Right cardiac atrium (tissue), 5 donors: ENCODE measurements at regions not wholly inside any gene's neighbourhood (a gene's known extent, or its start where the extent isn't known, plus 50 kb on each side); places are given as distances from the start of the nearest gene placed in this dataset.

Experiments
- ATAC-seq, 2 donors: fragments of 200-7000 bp; cut with Tn5 transposase; one replicate each; pipeline versions ENCODE4 v1.8.0 to v1.9.1; 2020; ENCODE audit warnings: moderate library complexity in 2 of 2, mild to moderate bottlenecking in 1 of 2
- DNase-seq, 3 donors: peaks; one replicate each; pipeline ENCODE4 v3.0.0-alpha.2; 2020
- H3K27ac ChIP-seq: one replicate; pipeline ENCODE4 v1.5.1; 2013; ENCODE audit warnings: mild to moderate bottlenecking, low read length, control low read depth, moderate library complexity
- H3K27me3 ChIP-seq: one replicate; pipeline ENCODE4 v1.6.1; 2013; ENCODE audit not compliant: control insufficient read depth, insufficient read depth
- H3K4me1 ChIP-seq: one replicate; pipeline ENCODE4 v1.6.1; 2013; ENCODE audit warnings: low read length; ENCODE audit not compliant: control insufficient read depth, insufficient read depth
- H3K4me3 ChIP-seq: one replicate; pipeline ENCODE4 v1.5.1; 2013; ENCODE audit warnings: low read length, control low read depth
- H3K9me3 ChIP-seq: one replicate; pipeline ENCODE4 v1.6.1; 2013; ENCODE audit warnings: low read length; ENCODE audit not compliant: control insufficient read depth
- WGBS: extraction: QIAGEN DNeasy Blood & Tissue Kit; methylation state at CpG from one replicate; pipeline ENCODE4 v1.1.7; 2013; 5-methylcytosine and 5-hydroxymethylcytosine counted together
- intact Hi-C, 4 donors: fragments of 100-400 bp; cut with DNase I; formaldehyde crosslinking; loops; one replicate each; pipeline versions ENCODE4 v1.11.0 to v1.14.0; 2022 to 2023
- donor health status: healthy with polysubstance abuse.
- donor health status: DM: no; HTN: yes; CAD: no.
- donor health status: DM: no; HTN: no; CAD: no.
- donor health status: DM: no; HTN: yes; CAD: no; lungs with severe emphysema.
- donor health status: DM: yes; HTN: yes; CAD: no.

DNA sequence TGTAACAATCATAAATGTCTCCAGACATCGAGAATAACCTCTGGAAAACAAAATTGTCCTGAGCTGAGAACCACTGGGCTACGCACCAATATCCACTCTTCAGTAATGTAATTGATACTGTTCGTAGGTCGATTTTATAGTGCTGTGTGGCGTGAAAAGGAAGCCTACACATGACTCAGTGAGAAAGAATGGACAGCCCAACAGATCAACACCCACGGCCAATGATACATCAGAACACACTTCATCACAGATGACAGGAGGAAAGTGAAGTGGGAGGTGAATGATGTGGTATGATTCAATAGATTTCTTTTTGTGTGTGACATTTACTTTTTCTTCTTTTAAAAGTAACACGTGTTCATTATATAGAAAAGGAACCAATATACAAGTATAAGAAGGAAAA, 93.5 kb downstream of the RPS12 start:
- DNase-seq (no peak), ATAC-seq (no peak)
- intact Hi-C loops: no loop called here
- H3K27me3 ChIP-seq: no peaks in the 10 kb centered on the region
- WGBS: 69% methylated on average over 7 of the region's 7 CpGs
- no peak overlapping the region for H3K4me3 ChIP-seq
- H3K27ac ChIP-seq: no peak overlapping the region
- no peaks in the 10 kb centered on the region for H3K4me1 ChIP-seq
- no peaks in the 10 kb centered on the region for H3K9me3 ChIP-seq

DNA sequence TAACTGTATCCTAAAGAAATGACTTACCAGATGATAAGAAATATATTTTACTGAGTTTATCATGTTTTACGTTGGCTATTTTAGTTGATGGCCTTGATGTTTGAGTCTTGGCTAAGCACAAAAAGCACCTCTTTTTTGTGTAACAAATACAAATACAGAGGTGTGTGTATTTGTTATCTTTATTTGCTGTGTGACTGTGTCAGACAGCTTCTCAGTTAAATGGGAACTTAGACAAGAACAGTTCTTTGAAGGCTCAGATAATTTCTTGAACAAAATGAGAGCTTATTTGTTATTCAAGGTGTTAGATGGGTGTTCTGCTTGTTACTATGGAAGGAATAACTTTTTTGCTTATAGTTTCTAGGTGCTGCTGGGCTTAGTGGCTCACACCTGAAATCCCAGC, 95.4 kb downstream of the RPS12 start:
- no peaks in the 10 kb centered on the region for H3K9me3 ChIP-seq

DNA sequence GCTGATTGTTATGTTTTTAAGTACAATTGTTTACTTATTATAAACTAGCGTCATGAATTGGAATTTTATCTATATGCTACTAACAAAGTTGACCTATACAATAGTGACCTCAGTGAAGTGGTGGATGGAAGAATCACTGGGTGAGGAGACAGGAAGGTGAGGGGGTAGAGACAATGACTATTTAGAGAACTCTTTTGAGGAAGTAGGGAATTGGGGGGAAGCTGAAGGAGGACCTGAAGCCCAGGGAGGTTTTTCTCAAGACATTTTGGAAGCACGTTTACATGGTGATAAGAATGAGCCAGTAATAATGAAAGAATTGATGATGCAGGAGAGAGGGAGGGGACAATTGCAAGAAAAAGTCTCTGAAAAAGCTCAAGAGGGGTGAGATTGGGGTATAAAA, 96.4 kb downstream of the RPS12 start:
- Histone ChIP-seq H3K4me1 (no peaks in the 10 kb centered on the region), H3K27ac (no peak overlapping the region), H3K9me3 (no peaks in the 10 kb centered on the region), H3K4me3 (no peak overlapping the region), H3K27me3 (no peaks in the 10 kb centered on the region)
- intact Hi-C loops: no loop called here
- WGBS: 37% methylated on average over 2 of the region's 2 CpGs
- DNase-seq: no peak
- ATAC-seq: no peak

More for the DNA sequence above, 95.4 kb downstream of the RPS12 start:
- H3K4me1 ChIP-seq: no peaks in the 10 kb centered on the region
- DNase-seq (no peak), ATAC-seq (no peak)
- H3K4me3 ChIP-seq: no peak overlapping the region
- no peak overlapping the region for H3K27ac ChIP-seq
- WGBS: 73% methylated on average over 1 of the region's 1 CpG
- intact Hi-C loops: no loop called here
- H3K27me3 ChIP-seq: no peaks in the 10 kb centered on the region

DNA sequence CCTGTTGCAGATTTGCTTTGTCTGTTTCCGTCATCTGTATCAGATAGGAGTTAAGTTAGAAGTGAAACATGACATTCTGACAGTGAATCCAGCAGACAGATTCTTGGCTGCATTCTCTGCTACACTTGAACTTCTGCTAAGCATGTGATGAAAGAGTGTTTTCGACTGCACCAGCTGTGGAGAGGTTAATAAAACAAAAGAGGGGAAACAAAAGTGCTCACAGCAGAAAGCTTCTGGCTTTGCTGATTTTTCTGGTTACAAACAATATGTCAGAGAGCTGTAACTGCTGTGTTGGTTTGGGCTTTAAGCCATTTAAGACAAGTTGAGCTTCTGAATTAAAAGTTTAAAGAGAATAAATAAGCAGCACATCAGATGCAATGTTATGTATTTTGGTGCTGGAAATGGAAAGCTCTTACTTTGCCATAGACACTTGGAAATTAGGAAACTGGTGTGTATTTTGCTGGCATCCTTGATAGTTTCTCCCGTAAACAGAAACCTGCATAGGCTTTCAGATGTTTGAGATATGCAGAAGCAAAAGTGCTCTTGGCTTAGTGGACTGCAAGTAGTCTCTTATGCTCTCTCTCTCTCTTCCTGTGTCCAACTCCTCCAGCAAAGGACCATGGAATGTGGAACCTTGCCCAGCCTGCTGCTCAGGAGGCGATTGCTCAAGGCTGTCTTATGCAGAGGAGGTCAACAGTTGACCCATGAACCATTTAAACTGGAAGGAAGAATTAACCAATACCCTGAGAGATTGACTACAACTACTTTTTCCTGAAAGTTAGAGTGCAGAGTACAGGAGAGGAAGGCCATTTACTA, 104.9 kb downstream of the RPS12 start:
- 10% methylated on average over 4 of the region's 4 CpGs for WGBS
- peak; percentile 97 to 98 for ATAC-seq
- Histone ChIP-seq H3K4me3 (no peak overlapping the region), H3K9me3 (no peaks in the 10 kb centered on the region), H3K27me3 (no peaks in the 10 kb centered on the region), H3K27ac (no peak overlapping the region), H3K4me1 (peaks cover 2% of the 10 kb centered on the region)
- peak; percentile 76 to 87 (median 78) for DNase-seq
- intact Hi-C loops: no loop called here

DNA sequence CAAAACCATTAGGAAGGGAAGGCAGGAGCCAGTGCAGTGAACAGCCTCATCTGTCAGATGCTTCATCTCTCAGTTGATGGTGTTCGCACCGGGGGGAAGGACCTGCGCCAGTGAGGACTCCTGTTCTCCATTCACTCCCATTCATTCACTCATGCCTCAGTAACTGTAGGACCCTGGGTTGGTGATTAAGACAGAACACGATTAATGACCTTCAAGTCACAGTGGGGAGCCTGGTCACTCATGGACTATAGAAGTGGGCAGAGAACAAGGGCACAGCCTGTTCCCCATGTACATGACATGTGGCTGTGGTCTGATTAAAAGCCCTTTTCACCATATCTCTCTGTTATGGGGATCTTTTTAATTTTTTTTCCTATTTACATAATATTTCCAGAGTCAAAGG, 113.3 kb downstream of the RPS12 start:
- intact Hi-C loops: no loop called here
- Histone ChIP-seq H3K4me1 (no peaks in the 10 kb centered on the region), H3K4me3 (no peak overlapping the region), H3K27me3 (no peaks in the 10 kb centered on the region), H3K27ac (no peak overlapping the region), H3K9me3 (no peaks in the 10 kb centered on the region)
- ATAC-seq (no peak), DNase-seq (no peak)
- WGBS: 86% methylated on average over 4 of the region's 4 CpGs

DNA sequence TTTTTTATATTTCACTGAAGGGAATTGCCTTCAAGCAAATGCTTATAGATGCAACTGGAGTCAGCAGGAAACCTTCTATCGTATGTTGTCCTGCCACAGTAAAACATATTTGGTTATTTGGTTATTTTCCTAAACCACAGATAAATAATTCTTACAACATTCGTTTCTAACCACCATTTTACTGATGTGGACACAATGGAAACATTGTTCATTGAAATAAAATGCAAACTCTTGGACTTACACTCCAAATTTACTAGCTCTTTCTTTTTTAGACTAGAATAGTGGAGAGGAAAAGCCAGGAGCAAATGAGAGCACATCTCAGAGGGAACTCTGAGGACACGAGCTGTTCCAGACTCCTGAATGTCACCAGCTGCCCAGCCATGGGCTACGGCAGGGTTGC, 114.8 kb downstream of the RPS12 start:
- Histone ChIP-seq H3K27ac (no peak overlapping the region), H3K9me3 (no peaks in the 10 kb centered on the region), H3K27me3 (no peaks in the 10 kb centered on the region), H3K4me1 (no peaks in the 10 kb centered on the region), H3K4me3 (no peak overlapping the region)
- 50% methylated on average over 4 of the region's 4 CpGs for WGBS
- no peak for ATAC-seq
- no peak for DNase-seq
- intact Hi-C loops: no loop called here

DNA sequence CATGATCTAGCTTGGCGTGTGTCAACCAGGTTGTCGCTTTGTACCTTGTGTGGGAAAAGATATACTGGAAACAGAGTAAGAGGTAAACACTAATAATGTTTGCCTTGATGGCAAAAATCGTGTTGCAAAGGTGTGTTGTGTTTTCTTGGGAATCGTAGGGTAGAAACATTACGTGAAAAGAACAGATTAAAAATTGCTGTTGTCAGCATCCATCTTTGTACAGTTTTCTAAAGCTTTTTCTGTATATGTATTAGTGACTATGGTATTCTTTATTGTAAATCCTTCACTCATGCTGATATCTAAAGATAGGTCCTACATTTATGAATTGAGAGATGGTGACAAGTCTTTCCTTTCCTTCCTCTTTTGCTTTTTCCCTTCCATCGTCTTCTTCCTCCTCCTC, 116.9 kb downstream of the RPS12 start:
- H3K27me3 ChIP-seq: no peaks in the 10 kb centered on the region
- 87% methylated on average over 6 of the region's 6 CpGs for WGBS

DNA sequence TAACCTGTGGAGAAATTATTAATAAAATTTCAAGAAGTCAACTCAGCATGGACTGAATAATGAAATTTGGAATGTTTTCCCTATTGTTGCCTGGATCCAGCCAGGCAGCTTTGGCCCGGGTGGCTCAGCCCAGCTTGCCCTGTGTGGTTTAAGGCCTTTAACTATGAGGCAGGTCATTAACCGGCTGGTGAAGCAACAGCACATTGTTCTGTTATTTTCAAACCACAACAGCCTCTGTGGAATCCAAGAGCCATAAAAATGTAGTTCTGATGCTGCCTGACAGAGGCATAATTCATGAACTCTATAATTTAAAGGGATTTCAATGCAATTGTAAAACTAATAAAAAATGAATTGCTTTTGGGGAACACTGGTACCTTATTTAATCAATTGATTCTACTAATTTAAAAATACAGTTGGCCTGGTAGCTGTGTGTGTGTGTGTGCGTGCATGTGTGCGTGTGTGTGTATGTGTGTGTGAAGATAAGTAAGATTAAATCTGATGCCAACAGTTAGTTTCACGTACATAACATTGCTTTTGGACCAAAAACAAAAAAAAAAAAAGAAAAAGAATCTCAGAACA, 117.7 kb downstream of the RPS12 start:
- intact Hi-C loops: no loop called here
- ATAC-seq: no peak
- WGBS: 71% methylated on average over 5 of the region's 5 CpGs

More for the DNA sequence above, 116.9 kb downstream of the RPS12 start:
- Histone ChIP-seq H3K9me3 (no peaks in the 10 kb centered on the region), H3K4me3 (no peak overlapping the region), H3K27ac (no peak overlapping the region), H3K4me1 (no peaks in the 10 kb centered on the region)
- DNase-seq (no peak), ATAC-seq (no peak)
- intact Hi-C loops: no loop called here

DNA sequence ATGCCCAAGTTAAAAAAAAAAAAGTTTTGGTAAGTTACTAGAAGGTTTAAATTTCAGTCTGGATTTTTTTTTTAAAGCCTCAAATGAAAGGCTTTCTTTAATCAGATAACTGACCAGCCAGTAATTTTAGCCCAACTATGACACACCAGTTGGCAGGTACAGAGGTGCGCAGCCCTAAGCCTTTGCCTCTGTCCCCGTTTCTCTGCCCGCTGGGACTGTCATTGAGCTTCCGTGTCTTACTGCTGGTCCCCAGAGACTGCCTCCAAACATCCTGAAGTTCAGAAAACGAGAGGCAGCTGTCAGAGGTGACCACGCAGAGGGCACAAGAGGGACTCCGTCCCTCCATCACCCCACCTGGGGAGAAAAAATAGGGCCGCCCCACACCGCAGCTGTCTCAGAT, 118.2 kb downstream of the RPS12 start:
- ATAC-seq (no peak), DNase-seq (no peak)
- no peaks in the 10 kb centered on the region for H3K9me3 ChIP-seq
- WGBS: 74% methylated on average over 9 of the region's 9 CpGs
- H3K27me3 ChIP-seq: no peaks in the 10 kb centered on the region
- H3K27ac ChIP-seq: no peak overlapping the region
- H3K4me3 ChIP-seq: no peak overlapping the region
- H3K4me1 ChIP-seq: no peaks in the 10 kb centered on the region
- intact Hi-C loops: no loop called here

More for the DNA sequence above, 117.7 kb downstream of the RPS12 start:
- no peaks in the 10 kb centered on the region for H3K9me3 ChIP-seq
- H3K27me3 ChIP-seq: no peaks in the 10 kb centered on the region
- no peaks in the 10 kb centered on the region for H3K4me1 ChIP-seq
- DNase-seq: no peak
- H3K4me3 ChIP-seq: no peak overlapping the region
- H3K27ac ChIP-seq: no peak overlapping the region

DNA sequence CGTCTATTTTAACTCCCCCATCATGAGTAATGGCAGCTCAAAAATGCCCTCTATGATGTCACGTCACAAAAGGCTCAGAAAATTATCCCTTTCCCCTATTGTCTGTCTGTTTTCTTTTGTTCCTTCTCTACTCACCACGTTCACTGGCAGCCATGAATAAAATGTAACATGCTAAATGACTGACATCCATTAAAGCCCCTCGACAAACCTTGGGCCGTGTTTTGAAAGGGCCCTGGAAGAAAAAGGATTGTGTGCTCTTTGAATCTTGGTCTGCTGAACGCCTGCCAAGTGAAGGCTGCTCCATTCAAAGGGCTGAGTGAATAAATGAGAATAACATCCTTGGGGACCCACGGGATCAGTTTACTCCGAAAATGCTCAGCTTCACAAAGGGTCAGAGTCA, 118.7 kb downstream of the RPS12 start:
- intact Hi-C loops: no loop called here
- no peaks in the 10 kb centered on the region for H3K9me3 ChIP-seq
- H3K27me3 ChIP-seq: no peaks in the 10 kb centered on the region
- H3K27ac ChIP-seq: no peak overlapping the region
- 43% methylated on average over 8 of the region's 8 CpGs for WGBS
- ATAC-seq (no peak), DNase-seq (no peak)
- H3K4me3 ChIP-seq: no peak overlapping the region
- H3K4me1 ChIP-seq: no peaks in the 10 kb centered on the region

DNA sequence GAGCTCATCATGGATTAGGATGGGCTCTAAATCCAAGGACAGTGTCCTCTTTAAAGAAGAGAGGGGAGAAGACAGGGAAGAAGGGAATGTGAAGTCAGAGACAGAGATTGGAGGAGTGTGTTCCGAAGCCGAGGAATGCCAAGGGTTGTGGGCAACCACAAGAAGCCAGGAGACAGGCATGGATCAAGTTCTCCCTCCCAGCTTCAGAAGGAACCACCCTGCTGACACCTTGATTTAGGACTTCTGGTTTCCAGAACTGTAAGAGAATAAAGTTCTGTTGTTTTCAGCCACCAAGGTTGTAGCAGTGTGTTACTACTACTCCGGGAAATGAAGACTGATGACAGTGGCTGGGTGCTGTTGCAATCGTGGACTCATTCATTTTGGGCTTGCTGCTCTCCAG, 120.1 kb downstream of the RPS12 start:
- Histone ChIP-seq H3K4me3 (no peak overlapping the region), H3K4me1 (no peaks in the 10 kb centered on the region), H3K9me3 (no peaks in the 10 kb centered on the region), H3K27ac (no peak overlapping the region), H3K27me3 (no peaks in the 10 kb centered on the region)
- intact Hi-C loops: no loop called here
- 47% methylated on average over 4 of the region's 4 CpGs for WGBS
- DNase-seq (no peak), ATAC-seq (no peak)
